ENCODE measurements at regions not wholly inside any gene's neighbourhood (a gene's known extent, or its start where the extent isn't known, plus 50 kb on each side); places are given as distances from the start of the nearest gene placed in this dataset.

DNA sequence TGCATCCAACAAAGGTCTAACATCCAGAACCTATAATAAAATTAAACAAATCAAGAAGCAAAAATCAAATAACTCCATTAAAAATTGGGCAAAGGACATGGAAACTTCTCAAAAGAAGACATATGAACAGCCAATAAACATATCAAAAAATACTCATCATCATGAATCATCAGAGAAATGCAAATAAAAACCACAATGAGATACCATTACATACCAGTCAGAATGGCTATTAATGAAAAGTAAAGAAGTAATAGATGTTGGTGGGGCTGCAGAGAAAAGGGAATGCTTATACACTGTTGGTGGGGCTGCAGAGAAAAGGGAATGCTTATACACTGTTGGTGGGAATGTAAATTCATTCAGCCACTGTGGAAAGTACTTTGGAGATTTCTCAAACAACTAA, 465.8 kb downstream of the ZIC3 start:
- TF ChIP-seq KLF5 (IDR thresholded peaks at IDR 0.05; ENCODE audit: partially characterized antibody) (no peak), POLR2A (IDR thresholded peaks at IDR 0.05; ENCODE audit: low read depth, low read length) (no peak), EP300 (IDR thresholded peaks at IDR 0.05; ENCODE audit: borderline replicate concordance in 1 of 2, control insufficient read depth in 1 of 2, low read depth in 2 of 2, low read length in 2 of 2) (no peak), TAF1 (IDR thresholded peaks at IDR 0.05; ENCODE audit: borderline replicate concordance, low read depth, low read length) (no peak), RCOR1 (conservative IDR thresholded peaks at IDR 0.05; ENCODE audit: low read depth, low read length) (no peak)

All from GM12878 (cell line).